GM23338 (cell line): ENCODE measurements at regions not wholly inside any gene's neighbourhood (a gene's known extent, or its start where the extent isn't known, plus 50 kb on each side); places are given as distances from the start of the nearest gene placed in this dataset.

Experiments used
- ATAC-seq: fragments of 200-7000 bp; cut with Tn5 transposase; 3 replicates; pipeline ENCODE4 v1.9.1; 2020
- DNase-seq: peaks from one replicate; pipeline ENCODE4 v3.0.0-alpha.2; 2015; ENCODE audit warnings: low spot score
- H2AFZ ChIP-seq: fragments of 200-600 bp; sonication (generic); 2 replicates; pipeline ENCODE4 v1.8.0; 2016; ENCODE audit warnings: antibody characterized with exemption, mild to moderate bottlenecking, moderate library complexity
- H3F3A ChIP-seq: fragments of 200-600 bp; sonication (generic); replicated peaks from 2 replicates; pipeline ENCODE4 v1.8.0; 2017; ENCODE audit warnings: antibody characterized with exemption, mixed run types, low read depth
- H3K27ac ChIP-seq: fragments of 200-600 bp; sonication (generic); 2 replicates; pipeline ENCODE4 v1.6.1; 2016; ENCODE audit warnings: low read depth
- H3K27me3 ChIP-seq: fragments of 200-600 bp; sonication (generic); 2 replicates; pipeline ENCODE4 v1.8.0; 2016; ENCODE audit warnings: mild to moderate bottlenecking, mixed run types, moderate library complexity; ENCODE audit not compliant: insufficient read depth
- H3K36me3 ChIP-seq: fragments of 200-600 bp; sonication (generic); 2 replicates; pipeline ENCODE4 v1.8.0; 2016; ENCODE audit warnings: mild to moderate bottlenecking; ENCODE audit not compliant: insufficient read depth
- H3K4me1 ChIP-seq: fragments of 200-600 bp; sonication (generic); 2 replicates; pipeline ENCODE4 v1.8.0; 2016; ENCODE audit warnings: mild to moderate bottlenecking, moderate library complexity; ENCODE audit not compliant: insufficient read depth
- H3K4me2 ChIP-seq: fragments of 200-600 bp; sonication (generic); 2 replicates; pipeline ENCODE4 v1.7.1; 2017; ENCODE audit warnings: mixed run types
- H3K4me3 ChIP-seq: fragments of 200-600 bp; sonication (generic); 2 replicates; pipeline ENCODE4 v1.6.1; 2016; ENCODE audit warnings: mixed run types
- H3K79me2 ChIP-seq: fragments of 200-600 bp; sonication (generic); replicated peaks from 2 replicates; pipeline ENCODE4 v1.8.0; 2017; ENCODE audit warnings: mild to moderate bottlenecking; ENCODE audit not compliant: insufficient read depth
- H3K9me2 ChIP-seq: fragments of 200-600 bp; sonication (generic); 2 replicates; pipeline ENCODE4 v1.8.0; 2017; ENCODE audit not compliant: insufficient read depth
- H4K20me1 ChIP-seq: fragments of 200-600 bp; sonication (generic); replicated peaks from 2 replicates; pipeline ENCODE4 v1.8.0; 2017; ENCODE audit warnings: mild to moderate bottlenecking; ENCODE audit not compliant: insufficient read depth
- H3K27ac Mint-ChIP-seq: 2 replicates; pipeline ENCODE4 v1.8.0; 2020; ENCODE audit warnings: inconsistent platforms, mild to moderate bottlenecking, moderate library complexity, mixed read lengths
- H3K27me3 Mint-ChIP-seq: 3 replicates; pipeline ENCODE4 v1.8.0; 2022; ENCODE audit warnings: low read depth, mild to moderate bottlenecking, moderate library complexity, mixed read lengths, inconsistent platforms; ENCODE audit not compliant: insufficient read depth, poor library complexity
- H3K36me3 Mint-ChIP-seq: 3 replicates; pipeline ENCODE4 v1.8.0; 2021; ENCODE audit warnings: low read depth, mild to moderate bottlenecking, inconsistent platforms, moderate library complexity, mixed read lengths
- H3K4me1 Mint-ChIP-seq: 3 replicates; pipeline ENCODE4 v1.8.0; 2020; ENCODE audit warnings: mild to moderate bottlenecking, inconsistent platforms, mixed read lengths
- H3K4me3 Mint-ChIP-seq: 3 replicates; pipeline ENCODE4 v1.8.0; 2021; ENCODE audit warnings: moderate library complexity, mild to moderate bottlenecking, inconsistent platforms, mixed read lengths
- H3K9me3 Mint-ChIP-seq: 3 replicates; pipeline ENCODE4 v1.8.0; 2020; ENCODE audit warnings: moderate library complexity, mild to moderate bottlenecking, inconsistent platforms, mixed read lengths
- CREB1 ChIP-seq: fragments of 250-450 bp; sonication (Bioruptor Pico); IDR thresholded peaks from 2 replicates; pipeline ENCODE4 v1.5.0; 2020; ENCODE audit warnings: low read depth, mild to moderate bottlenecking, moderate library complexity
- CTCF ChIP-seq, 2 experiments: fragments of 200-600 bp in 1 of 2; sonication (generic) in 1 of 2; conservative IDR thresholded peaks; 2 replicates each; pipeline versions ENCODE4 v1.5.1 to v1.6.1; 2016 to 2017; ENCODE audit warnings: antibody characterized with exemption in 2 of 2, low read depth in 2 of 2, mild to moderate bottlenecking in 2 of 2, moderate library complexity in 1 of 2
- ETS1 ChIP-seq: IDR thresholded peaks from 2 replicates; pipeline ENCODE4 v1.6.1; 2016; ENCODE audit warnings: antibody characterized with exemption
- EZH2 ChIP-seq: fragments of 200-600 bp; sonication (generic); IDR thresholded peaks from one replicate; pipeline ENCODE4 v1.8.0; 2017; ENCODE audit warnings: antibody characterized with exemption, mild to moderate bottlenecking, low read depth; ENCODE audit not compliant: unreplicated experiment
- EZH2phosphoT487 ChIP-seq: fragments of 200-600 bp; sonication (generic); IDR thresholded peaks from one replicate; pipeline ENCODE4 v1.8.1; 2018; ENCODE audit warnings: antibody characterized with exemption; ENCODE audit not compliant: unreplicated experiment
- NANOG ChIP-seq: IDR thresholded peaks from 2 replicates; pipeline ENCODE4 v1.6.1; 2016; ENCODE audit warnings: antibody characterized with exemption, borderline replicate concordance
- POLR2AphosphoS5 ChIP-seq: IDR thresholded peaks from 2 replicates; pipeline ENCODE4 v1.6.1; 2016; ENCODE audit warnings: antibody characterized with exemption, low read depth
- STAT1 ChIP-seq: IDR thresholded peaks from one replicate; pipeline ENCODE4 v1.6.1; 2016; ENCODE audit warnings: antibody characterized with exemption; ENCODE audit not compliant: unreplicated experiment
- ZNF114 ChIP-seq: fragments of 250-450 bp; sonication (Bioruptor Pico); IDR thresholded peaks from 2 replicates; pipeline ENCODE4 v1.5.0; 2020; ENCODE audit warnings: mild to moderate bottlenecking, moderate library complexity
- ZNF331 ChIP-seq: fragments of 250-450 bp; sonication (Bioruptor Pico); IDR thresholded peaks from 2 replicates; pipeline ENCODE4 v1.5.0; 2020; ENCODE audit warnings: low read depth, mild to moderate bottlenecking, moderate library complexity
- ZNF462 ChIP-seq: fragments of 250-450 bp; sonication (Bioruptor Pico); IDR thresholded peaks from 2 replicates; pipeline ENCODE4 v1.5.0; 2020; ENCODE audit warnings: mild to moderate bottlenecking, moderate library complexity

GRCh38 chr6:134719286-134719685 is 230.6 kb downstream of the ALDH8A1 start:
- Mint-ChIP-seq H3K4me1 (no peaks in the 10 kb centered on the region), H3K27ac (no peak overlapping the region), H3K27me3 (peaks cover 4% of the 10 kb centered on the region), H3K4me3 (no peak overlapping the region), H3K36me3 (no peaks in the 10 kb centered on the region), H3K9me3 (no peaks in the 10 kb centered on the region)
- no peaks in the 10 kb centered on the region for H3K79me2 ChIP-seq
- ATAC-seq (no peak), DNase-seq (no peak)
- no peaks in the 10 kb centered on the region for H3K27me3 ChIP-seq
- no peak overlapping the region for H3K27ac ChIP-seq
- no peaks in the 10 kb centered on the region for H3K36me3 ChIP-seq
- H4K20me1 ChIP-seq, result no peaks in the 10 kb centered on the region
- no peak overlapping the region for H3K4me3 ChIP-seq
- no peaks in the 10 kb centered on the region for H3K9me2 ChIP-seq
- no peaks in the 10 kb centered on the region for H3K4me1 ChIP-seq
- no peak overlapping the region; the same call in 1 of the 2 replicates for H2AFZ ChIP-seq
- no peak for TF ChIP-seq ZNF331
- H3K4me2 ChIP-seq, result no peak overlapping the region
- no peaks in the 10 kb centered on the region for H3F3A ChIP-seq

- Mint-ChIP-seq H3K4me3 (no peak overlapping the region), H3K27me3 (peaks cover 3% of the 10 kb centered on the region), H3K4me1 (peaks cover 2% of the 10 kb centered on the region; the same call in 1 of the 3 replicates), H3K9me3 (no peaks in the 10 kb centered on the region), H3K36me3 (no peaks in the 10 kb centered on the region), H3K27ac (no peak overlapping the region)
- Histone ChIP-seq H3K4me1 (no peaks in the 10 kb centered on the region), H3K9me2 (no peaks in the 10 kb centered on the region), H3K27me3 (no peaks in the 10 kb centered on the region), H3K79me2 (no peaks in the 10 kb centered on the region), H4K20me1 (no peaks in the 10 kb centered on the region), H3F3A (no peaks in the 10 kb centered on the region), H3K27ac (no peak overlapping the region), H3K36me3 (no peaks in the 10 kb centered on the region), H3K4me3 (no peak overlapping the region), H3K4me2 (no peak overlapping the region), H2AFZ (no peak overlapping the region)
- ATAC-seq (no peak), DNase-seq (no peak)
- TF ChIP-seq CTCF (conservative IDR thresholded peaks at IDR 0.05; ENCODE audit: low read depth in 2 of 2) (no peak), ZNF331 (no peak), ETS1 (no peak), STAT1 (no peak), ZNF114 (CRISPR knock-in tag) (no peak), EZH2phosphoT487 (no peak), ZNF462 (CRISPR knock-in tag) (no peak), POLR2AphosphoS5 (no peak), NANOG (no peak), CREB1 (CRISPR knock-in tag) (no peak), EZH2 (no peak)
These were observed 235.2 kb downstream of the ALDH8A1 start for GRCh38 chr6:134714679-134715078.
